ENCODE measurements at regions not wholly inside any gene's neighbourhood (a gene's known extent, or its start where the extent isn't known, plus 50 kb on each side); places are given as distances from the start of the nearest gene placed in this dataset.

DNA sequence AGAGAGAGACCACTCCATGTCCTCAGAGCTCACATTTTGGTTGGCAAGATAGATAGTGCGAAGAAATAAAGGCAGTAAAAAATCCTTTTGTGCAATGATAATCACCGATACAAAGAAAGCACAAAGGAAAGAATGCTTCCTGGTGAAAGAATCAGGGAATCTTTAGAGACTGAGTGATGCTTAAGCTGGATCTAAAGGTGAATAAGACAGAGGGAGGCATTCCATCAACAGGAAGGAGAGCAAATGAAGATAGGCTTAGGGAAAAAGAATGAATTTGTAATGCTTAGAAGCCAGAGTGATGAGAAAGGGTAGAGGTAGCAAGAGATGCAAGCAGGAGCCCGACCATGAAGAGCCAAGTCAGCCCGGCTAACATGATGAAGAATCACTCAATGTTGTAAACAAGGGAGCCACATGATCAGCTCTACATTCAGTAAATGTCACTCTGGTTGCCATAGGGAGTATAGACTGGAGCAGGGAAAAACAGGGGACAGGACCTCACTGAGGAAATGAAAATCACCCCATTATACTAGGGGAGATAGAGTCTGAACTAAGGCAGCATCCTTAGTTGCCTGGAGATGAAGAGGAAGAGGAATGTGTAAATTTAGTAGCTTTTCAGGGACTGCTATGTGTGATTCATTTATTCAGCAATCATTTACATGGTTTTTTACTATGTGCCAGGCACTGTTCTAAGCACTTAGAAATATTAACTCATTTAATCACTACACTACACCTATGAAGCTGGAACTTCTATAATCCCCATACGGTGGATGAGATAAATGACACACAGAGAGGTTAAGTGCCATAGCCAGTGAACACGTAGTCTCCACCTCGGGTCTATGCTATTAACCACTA, 402.6 kb upstream of the NFIA start:
- ATAC-seq (peak; percentile 56), DNase-seq (ENCODE audit: low spot score) (no peak)
- Mint-ChIP-seq H3K36me3 (no peaks in the 10 kb centered on the region), H3K27me3 (ENCODE audit: low read depth) (no peaks in the 10 kb centered on the region), H3K9me3 (peaks cover 6% of the 10 kb centered on the region), H3K27ac (peak overlapping the region; percentile 22; the same call in 1 of the 2 replicates), H3K4me3 (no peak overlapping the region), H3K4me1 (peaks cover 25% of the 10 kb centered on the region)
- ChIA-PET CTCF (interaction anchor here (1.2 kb wide), 1 partner anchor 254 kb away, joined by 3 read pairs; no protein-coding TSS in a partner anchor), POLR2A (no interaction called here)
- TF ChIP-seq, protein P1, sequence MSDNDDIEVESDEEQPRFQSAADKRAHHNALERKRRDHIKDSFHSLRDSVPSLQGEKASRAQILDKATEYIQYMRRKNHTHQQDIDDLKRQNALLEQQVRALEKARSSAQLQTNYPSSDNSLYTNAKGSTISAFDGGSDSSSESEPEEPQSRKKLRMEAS (CRISPR knock-in tag; IDR thresholded peaks at IDR 0.05), result no peak
- TF ChIP-seq MXD4 (CRISPR knock-in tag; IDR thresholded peaks at IDR 0.05; ENCODE audit: borderline replicate concordance), result no peak
- no peak for TF ChIP-seq FOXP1 (CRISPR knock-in tag; IDR thresholded peaks at IDR 0.05; ENCODE audit: borderline replicate concordance)
- TF ChIP-seq, protein P2, sequence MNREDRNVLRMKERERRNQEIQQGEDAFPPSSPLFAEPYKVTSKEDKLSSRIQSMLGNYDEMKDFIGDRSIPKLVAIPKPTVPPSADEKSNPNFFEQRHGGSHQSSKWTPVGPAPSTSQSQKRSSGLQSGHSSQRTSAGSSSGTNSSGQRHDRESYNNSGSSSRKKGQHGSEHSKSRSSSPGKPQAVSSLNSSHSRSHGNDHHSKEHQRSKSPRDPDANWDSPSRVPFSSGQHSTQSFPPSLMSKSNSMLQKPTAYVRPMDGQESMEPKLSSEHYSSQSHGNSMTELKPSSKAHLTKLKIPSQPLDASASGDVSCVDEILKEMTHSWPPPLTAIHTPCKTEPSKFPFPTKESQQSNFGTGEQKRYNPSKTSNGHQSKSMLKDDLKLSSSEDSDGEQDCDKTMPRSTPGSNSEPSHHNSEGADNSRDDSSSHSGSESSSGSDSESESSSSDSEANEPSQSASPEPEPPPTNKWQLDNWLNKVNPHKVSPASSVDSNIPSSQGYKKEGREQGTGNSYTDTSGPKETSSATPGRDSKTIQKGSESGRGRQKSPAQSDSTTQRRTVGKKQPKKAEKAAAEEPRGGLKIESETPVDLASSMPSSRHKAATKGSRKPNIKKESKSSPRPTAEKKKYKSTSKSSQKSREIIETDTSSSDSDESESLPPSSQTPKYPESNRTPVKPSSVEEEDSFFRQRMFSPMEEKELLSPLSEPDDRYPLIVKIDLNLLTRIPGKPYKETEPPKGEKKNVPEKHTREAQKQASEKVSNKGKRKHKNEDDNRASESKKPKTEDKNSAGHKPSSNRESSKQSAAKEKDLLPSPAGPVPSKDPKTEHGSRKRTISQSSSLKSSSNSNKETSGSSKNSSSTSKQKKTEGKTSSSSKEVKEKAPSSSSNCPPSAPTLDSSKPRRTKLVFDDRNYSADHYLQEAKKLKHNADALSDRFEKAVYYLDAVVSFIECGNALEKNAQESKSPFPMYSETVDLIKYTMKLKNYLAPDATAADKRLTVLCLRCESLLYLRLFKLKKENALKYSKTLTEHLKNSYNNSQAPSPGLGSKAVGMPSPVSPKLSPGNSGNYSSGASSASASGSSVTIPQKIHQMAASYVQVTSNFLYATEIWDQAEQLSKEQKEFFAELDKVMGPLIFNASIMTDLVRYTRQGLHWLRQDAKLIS (CRISPR knock-in tag; IDR thresholded peaks at IDR 0.05; ENCODE audit: borderline replicate concordance), result no peak
- TF ChIP-seq ELF4 (CRISPR knock-in tag; IDR thresholded peaks at IDR 0.05; ENCODE audit: low read depth), result no peak
- no peak for TF ChIP-seq JUN (CRISPR knock-in tag; IDR thresholded peaks at IDR 0.05)

DNA sequence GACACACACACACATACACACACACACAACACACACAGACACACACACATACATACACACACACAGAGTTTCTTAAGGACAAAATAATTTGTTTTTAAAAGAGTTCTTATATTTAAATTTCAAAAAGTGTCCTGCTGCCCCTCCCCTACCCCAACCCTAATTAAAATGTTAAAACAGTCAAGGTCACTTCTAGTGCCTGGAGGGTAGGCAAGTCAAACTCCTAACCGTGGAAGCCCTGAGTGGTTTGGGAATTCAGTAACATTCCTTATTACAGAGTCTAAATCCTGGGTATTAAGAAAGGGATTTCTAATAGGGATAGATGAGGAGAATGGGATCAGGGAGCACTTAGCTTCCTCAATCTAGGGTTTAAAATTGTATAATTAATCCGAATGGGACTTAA, 403.6 kb upstream of the NFIA start:
- H3K27me3 Mint-ChIP-seq (ENCODE audit: low read depth), result no peaks in the 10 kb centered on the region
- ATAC-seq (peak; percentile 71), DNase-seq (ENCODE audit: low spot score) (no peak)
- no peaks in the 10 kb centered on the region for H3K36me3 Mint-ChIP-seq
- no peak overlapping the region for H3K27ac Mint-ChIP-seq
- TF ChIP-seq MYBL2 (CRISPR knock-in tag; IDR thresholded peaks at IDR 0.05), result no peak
- no peak for TF ChIP-seq EMX1 (CRISPR knock-in tag; IDR thresholded peaks at IDR 0.05)
- no peak for TF ChIP-seq TP53 (CRISPR knock-in tag; IDR thresholded peaks at IDR 0.05)
- TF ChIP-seq ELF4 (CRISPR knock-in tag; IDR thresholded peaks at IDR 0.05; ENCODE audit: low read depth), result no peak
- TF ChIP-seq JUN (CRISPR knock-in tag; IDR thresholded peaks at IDR 0.05), result no peak
- no peak for TF ChIP-seq ZBTB21 (CRISPR knock-in tag; IDR thresholded peaks at IDR 0.05; ENCODE audit: borderline replicate concordance)
- no peak for TF ChIP-seq NR1H2 (CRISPR knock-in tag; IDR thresholded peaks at IDR 0.05)
- TF ChIP-seq, protein P3, sequence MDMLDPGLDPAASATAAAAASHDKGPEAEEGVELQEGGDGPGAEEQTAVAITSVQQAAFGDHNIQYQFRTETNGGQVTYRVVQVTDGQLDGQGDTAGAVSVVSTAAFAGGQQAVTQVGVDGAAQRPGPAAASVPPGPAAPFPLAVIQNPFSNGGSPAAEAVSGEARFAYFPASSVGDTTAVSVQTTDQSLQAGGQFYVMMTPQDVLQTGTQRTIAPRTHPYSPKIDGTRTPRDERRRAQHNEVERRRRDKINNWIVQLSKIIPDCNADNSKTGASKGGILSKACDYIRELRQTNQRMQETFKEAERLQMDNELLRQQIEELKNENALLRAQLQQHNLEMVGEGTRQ (CRISPR knock-in tag; IDR thresholded peaks at IDR 0.05), result no peak
- TF ChIP-seq, protein P4, sequence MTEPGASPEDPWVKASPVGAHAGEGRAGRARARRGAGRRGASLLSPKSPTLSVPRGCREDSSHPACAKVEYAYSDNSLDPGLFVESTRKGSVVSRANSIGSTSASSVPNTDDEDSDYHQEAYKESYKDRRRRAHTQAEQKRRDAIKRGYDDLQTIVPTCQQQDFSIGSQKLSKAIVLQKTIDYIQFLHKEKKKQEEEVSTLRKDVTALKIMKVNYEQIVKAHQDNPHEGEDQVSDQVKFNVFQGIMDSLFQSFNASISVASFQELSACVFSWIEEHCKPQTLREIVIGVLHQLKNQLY (CRISPR knock-in tag; IDR thresholded peaks at IDR 0.05), result no peak
- no peak for TF ChIP-seq TCF7 (CRISPR knock-in tag; IDR thresholded peaks at IDR 0.05; ENCODE audit: low read depth)
- TF ChIP-seq, protein P5, sequence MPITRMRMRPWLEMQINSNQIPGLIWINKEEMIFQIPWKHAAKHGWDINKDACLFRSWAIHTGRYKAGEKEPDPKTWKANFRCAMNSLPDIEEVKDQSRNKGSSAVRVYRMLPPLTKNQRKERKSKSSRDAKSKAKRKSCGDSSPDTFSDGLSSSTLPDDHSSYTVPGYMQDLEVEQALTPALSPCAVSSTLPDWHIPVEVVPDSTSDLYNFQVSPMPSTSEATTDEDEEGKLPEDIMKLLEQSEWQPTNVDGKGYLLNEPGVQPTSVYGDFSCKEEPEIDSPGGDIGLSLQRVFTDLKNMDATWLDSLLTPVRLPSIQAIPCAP (CRISPR knock-in tag; IDR thresholded peaks at IDR 0.05), result no peak
- TF ChIP-seq, protein P6, sequence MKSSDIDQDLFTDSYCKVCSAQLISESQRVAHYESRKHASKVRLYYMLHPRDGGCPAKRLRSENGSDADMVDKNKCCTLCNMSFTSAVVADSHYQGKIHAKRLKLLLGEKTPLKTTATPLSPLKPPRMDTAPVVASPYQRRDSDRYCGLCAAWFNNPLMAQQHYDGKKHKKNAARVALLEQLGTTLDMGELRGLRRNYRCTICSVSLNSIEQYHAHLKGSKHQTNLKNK (CRISPR knock-in tag; IDR thresholded peaks at IDR 0.05), result no peak
- TF ChIP-seq, protein P7, sequence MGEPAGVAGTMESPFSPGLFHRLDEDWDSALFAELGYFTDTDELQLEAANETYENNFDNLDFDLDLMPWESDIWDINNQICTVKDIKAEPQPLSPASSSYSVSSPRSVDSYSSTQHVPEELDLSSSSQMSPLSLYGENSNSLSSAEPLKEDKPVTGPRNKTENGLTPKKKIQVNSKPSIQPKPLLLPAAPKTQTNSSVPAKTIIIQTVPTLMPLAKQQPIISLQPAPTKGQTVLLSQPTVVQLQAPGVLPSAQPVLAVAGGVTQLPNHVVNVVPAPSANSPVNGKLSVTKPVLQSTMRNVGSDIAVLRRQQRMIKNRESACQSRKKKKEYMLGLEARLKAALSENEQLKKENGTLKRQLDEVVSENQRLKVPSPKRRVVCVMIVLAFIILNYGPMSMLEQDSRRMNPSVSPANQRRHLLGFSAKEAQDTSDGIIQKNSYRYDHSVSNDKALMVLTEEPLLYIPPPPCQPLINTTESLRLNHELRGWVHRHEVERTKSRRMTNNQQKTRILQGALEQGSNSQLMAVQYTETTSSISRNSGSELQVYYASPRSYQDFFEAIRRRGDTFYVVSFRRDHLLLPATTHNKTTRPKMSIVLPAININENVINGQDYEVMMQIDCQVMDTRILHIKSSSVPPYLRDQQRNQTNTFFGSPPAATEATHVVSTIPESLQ (CRISPR knock-in tag; IDR thresholded peaks at IDR 0.05), result no peak
- TF ChIP-seq NR3C1 (CRISPR knock-in tag; conservative IDR thresholded peaks at IDR 0.05; ENCODE audit: low read depth), result no peak
- ChIA-PET POLR2A (no interaction called here), CTCF (interaction anchor here (1.2 kb wide), 1 partner anchor 253 kb away, joined by 3 read pairs; no protein-coding TSS in a partner anchor)
- H3K4me1 Mint-ChIP-seq, result peaks cover 25% of the 10 kb centered on the region
- no peaks in the 10 kb centered on the region for H3K9me3 Mint-ChIP-seq
- H3K4me3 Mint-ChIP-seq, result no peak overlapping the region
